Tibial nerve (tissue), 4 donors: ENCODE measurements at regions not wholly inside any gene's neighbourhood (a gene's known extent, or its start where the extent isn't known, plus 50 kb on each side); places are given as distances from the start of the nearest gene placed in this dataset.

Source experiments
- DNase-seq, 2 donors: peaks; one replicate each; pipeline ENCODE4 v3.0.0-alpha.2; 2019; ENCODE audit warnings: low spot score in 2 of 2
- H3K27ac ChIP-seq, 4 donors: fragments of 200-600 bp; sonication (generic) in 3 of 4; one replicate each; pipeline ENCODE4 v1.5.1; 2017 to 2019; ENCODE audit warnings: mild to moderate bottlenecking in 1 of 4
- H3K27me3 ChIP-seq, 2 donors: fragments of 200-600 bp; sonication (generic) in 1 of 2; one replicate each; pipeline versions ENCODE4 v1.5.1 to v1.6.0; 2017 to 2019
- H3K36me3 ChIP-seq, 3 donors: fragments of 200-600 bp; sonication (generic); one replicate each; pipeline ENCODE4 v1.5.1; 2018 to 2019
- H3K4me1 ChIP-seq, 4 donors: fragments of 200-600 bp; sonication (generic) in 3 of 4; one replicate each; pipeline ENCODE4 v1.5.1; 2017 to 2019
- H3K4me3 ChIP-seq, 4 donors: fragments of 200-600 bp; sonication (generic) in 3 of 4; one replicate each; pipeline ENCODE4 v1.5.1; 2017 to 2019; ENCODE audit warnings: mild to moderate bottlenecking in 1 of 4, moderate library complexity in 1 of 4
- H3K9me3 ChIP-seq, 4 donors: fragments of 200-600 bp; sonication (generic) in 3 of 4; one replicate each; pipeline ENCODE4 v1.5.1; 2017 to 2019
- CTCF ChIP-seq, 5 experiments: fragments of 200-600 bp in 3 of 5; fragments of 450-650 bp in 2 of 5; sonication (generic) in 3 of 5; IDR thresholded peaks; one replicate each; pipeline ENCODE4 v1.5.1; 2016 to 2019; ENCODE audit warnings: antibody characterized with exemption in 5 of 5, mild to moderate bottlenecking in 3 of 5, moderate library complexity in 2 of 5
- EP300 ChIP-seq, 2 donors: sonication (generic); formaldehyde crosslinking; IDR thresholded peaks; one replicate each; pipeline ENCODE4 v1.6.1; 2017; ENCODE audit warnings: antibody characterized with exemption in 2 of 2, mild to moderate bottlenecking in 1 of 2
- POLR2A ChIP-seq, 2 donors: fragments of 450-650 bp; IDR thresholded peaks; one replicate each; pipeline ENCODE4 v1.6.1; 2017; ENCODE audit warnings: antibody characterized with exemption in 2 of 2, mild to moderate bottlenecking in 2 of 2, moderate library complexity in 2 of 2
- WGBS, 2 donors: methylation state at CpG; one replicate each; pipeline ENCODE4 v1.1.5; 2018; 5-methylcytosine and 5-hydroxymethylcytosine counted together

DNA sequence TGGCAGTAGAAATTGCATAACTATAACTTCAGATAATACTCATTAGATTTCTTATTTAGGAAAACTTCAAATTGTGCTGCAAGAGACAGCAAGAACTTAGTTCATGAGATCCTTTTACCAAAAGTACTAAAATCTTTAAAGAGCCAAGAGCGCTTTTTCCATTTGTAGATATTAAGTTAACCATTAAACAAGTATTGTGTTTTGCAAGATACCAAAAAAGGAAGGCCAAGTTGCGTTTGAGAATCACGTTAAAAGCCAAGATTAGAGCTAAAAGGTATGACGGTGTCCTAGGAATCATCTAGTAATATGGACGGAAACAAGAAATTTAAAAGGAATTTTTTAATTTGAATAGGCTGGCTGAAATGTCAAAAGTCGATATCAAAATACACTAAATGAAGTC is 361.3 kb upstream of the LYPLAL1 start:
- H3K27ac ChIP-seq, result peak overlapping the region in 1 of 4 donors; percentile 62
- H3K4me3 ChIP-seq, result no peak overlapping the region
- DNase-seq, result no peak
- no peaks in the 10 kb centered on the region for H3K27me3 ChIP-seq
- H3K36me3 ChIP-seq, result no peaks in the 10 kb centered on the region
- WGBS, 2 donors, result 93 to 97% methylated on average over 6 of the region's 6 CpGs
- TF ChIP-seq POLR2A (IDR thresholded peaks at IDR 0.05), result no peak
- no peak for TF ChIP-seq CTCF (IDR thresholded peaks at IDR 0.05)
- TF ChIP-seq EP300 (IDR thresholded peaks at IDR 0.05), result no peak
- peaks cover 0 to 19% (median 7%) of the 10 kb centered on the region in 4 donors for H3K4me1 ChIP-seq
- H3K9me3 ChIP-seq, result no peaks in the 10 kb centered on the region

DNA sequence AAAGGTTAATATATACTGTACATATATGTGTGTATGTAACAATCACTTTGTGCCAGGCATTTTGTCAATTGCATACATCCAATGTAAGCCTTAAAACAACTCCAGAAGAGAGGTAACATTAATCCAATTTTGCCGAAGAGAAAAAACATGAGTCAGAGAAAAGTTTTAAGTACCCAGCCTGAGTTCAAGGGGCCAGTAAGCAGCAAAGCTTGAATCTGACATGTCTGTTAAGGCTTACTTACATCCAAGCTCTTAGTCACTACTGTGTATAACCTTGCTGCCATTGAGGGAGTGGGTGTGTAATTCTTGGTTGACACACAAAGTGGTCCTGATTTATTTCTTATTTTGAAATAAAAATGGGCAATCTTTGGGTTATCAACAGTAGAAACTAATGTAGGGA is 360.4 kb upstream of the LYPLAL1 start:
- 48 to 58% methylated on average over 1 of the region's 1 CpG for WGBS, 2 donors

DNA sequence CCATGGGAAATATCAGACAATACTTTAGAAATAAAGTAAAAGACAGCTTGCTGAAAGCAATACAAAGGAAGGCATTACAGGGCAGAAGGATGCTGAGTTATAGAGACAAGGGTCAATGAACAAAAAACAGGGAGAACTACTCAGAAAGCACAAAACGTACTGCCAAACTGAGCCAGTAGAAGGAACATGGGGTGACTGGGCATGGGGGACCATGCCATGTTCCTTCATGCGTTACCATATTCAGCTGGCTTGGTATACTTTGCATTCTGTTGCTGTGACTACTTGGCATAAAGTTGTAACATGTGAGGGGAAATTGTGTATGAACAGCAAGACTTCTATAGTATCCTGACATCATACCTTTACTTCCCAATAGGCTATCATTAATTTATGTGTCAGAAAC is 358.6 kb upstream of the LYPLAL1 start:
- no peak for TF ChIP-seq EP300 (IDR thresholded peaks at IDR 0.05)
- no peak for TF ChIP-seq CTCF (IDR thresholded peaks at IDR 0.05)
- TF ChIP-seq POLR2A (IDR thresholded peaks at IDR 0.05), result no peak
- no peak overlapping the region for H3K27ac ChIP-seq
- H3K36me3 ChIP-seq, result no peaks in the 10 kb centered on the region
- no peak overlapping the region for H3K4me3 ChIP-seq
- no peaks in the 10 kb centered on the region for H3K27me3 ChIP-seq
- no peaks in the 10 kb centered on the region for H3K9me3 ChIP-seq
- H3K4me1 ChIP-seq, result peaks cover 0 to 29% (median 14%) of the 10 kb centered on the region in 4 donors
- no peak for DNase-seq
- 79 to 87% methylated on average over 2 of the region's 2 CpGs for WGBS, 2 donors

More for the DNA sequence above, 360.4 kb upstream of the LYPLAL1 start:
- no peaks in the 10 kb centered on the region for H3K36me3 ChIP-seq
- H3K4me1 ChIP-seq, result peaks cover 0 to 28% (median 12%) of the 10 kb centered on the region in 4 donors
- no peaks in the 10 kb centered on the region for H3K27me3 ChIP-seq
- DNase-seq, result no peak
- no peak overlapping the region for H3K27ac ChIP-seq
- no peaks in the 10 kb centered on the region for H3K9me3 ChIP-seq
- H3K4me3 ChIP-seq, result no peak overlapping the region
- TF ChIP-seq POLR2A (IDR thresholded peaks at IDR 0.05) (no peak), CTCF (IDR thresholded peaks at IDR 0.05) (no peak), EP300 (IDR thresholded peaks at IDR 0.05) (no peak)

DNA sequence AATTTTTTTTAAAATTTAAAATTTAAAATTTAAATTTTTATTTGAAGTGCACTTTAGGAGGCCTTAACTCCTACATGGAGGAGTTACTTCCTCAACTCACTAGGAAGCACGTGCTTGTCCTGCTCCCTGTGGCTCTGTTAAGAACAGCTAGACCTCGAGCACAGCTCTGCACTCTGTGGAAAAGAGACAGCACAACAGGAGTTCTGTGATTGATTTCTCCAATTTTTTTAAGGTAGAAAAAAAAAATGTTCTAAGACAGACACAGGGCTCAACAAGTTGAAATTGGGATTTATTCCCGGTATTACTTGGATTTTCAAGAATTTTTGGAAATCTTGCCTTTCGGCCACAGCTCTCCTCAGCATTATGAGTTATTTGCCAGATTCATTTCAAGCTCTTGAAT is 356.6 kb upstream of the LYPLAL1 start:
- Histone ChIP-seq H3K27ac (peak overlapping the region in 2 of 4 donors; percentile 53 to 72), H3K9me3 (no peaks in the 10 kb centered on the region), H3K27me3 (no peaks in the 10 kb centered on the region), H3K36me3 (no peaks in the 10 kb centered on the region), H3K4me1 (peaks cover 0 to 14% (median 11%) of the 10 kb centered on the region in 4 donors), H3K4me3 (no peak overlapping the region)
- no peak for DNase-seq
- TF ChIP-seq EP300 (IDR thresholded peaks at IDR 0.05) (no peak), CTCF (IDR thresholded peaks at IDR 0.05) (no peak), POLR2A (IDR thresholded peaks at IDR 0.05) (no peak)
- 51 to 61% methylated on average over 4 of the region's 4 CpGs for WGBS, 2 donors

GRCh38 chr1:218817691-218818465 is 355.8 kb upstream of the LYPLAL1 start:
- no peak overlapping the region for H3K4me3 ChIP-seq
- DNase-seq, result no peak
- no peaks in the 10 kb centered on the region for H3K27me3 ChIP-seq
- no peaks in the 10 kb centered on the region for H3K9me3 ChIP-seq
- peaks cover 0 to 14% (median 11%) of the 10 kb centered on the region in 4 donors for H3K4me1 ChIP-seq
- H3K36me3 ChIP-seq, result no peaks in the 10 kb centered on the region
- peak in 1 of 2 donors; percentile 17 for TF ChIP-seq EP300 (IDR thresholded peaks at IDR 0.05)
- no peak for TF ChIP-seq POLR2A (IDR thresholded peaks at IDR 0.05)
- WGBS, 2 donors, result 41 to 45% methylated on average over 8 of the region's 8 CpGs
- peak overlapping the region in 2 of 4 donors; percentile 53 to 72 for H3K27ac ChIP-seq
